ENCODE measurements at regions not wholly inside any gene's neighbourhood (a gene's known extent, or its start where the extent isn't known, plus 50 kb on each side); places are given as distances from the start of the nearest gene placed in this dataset.

DNA sequence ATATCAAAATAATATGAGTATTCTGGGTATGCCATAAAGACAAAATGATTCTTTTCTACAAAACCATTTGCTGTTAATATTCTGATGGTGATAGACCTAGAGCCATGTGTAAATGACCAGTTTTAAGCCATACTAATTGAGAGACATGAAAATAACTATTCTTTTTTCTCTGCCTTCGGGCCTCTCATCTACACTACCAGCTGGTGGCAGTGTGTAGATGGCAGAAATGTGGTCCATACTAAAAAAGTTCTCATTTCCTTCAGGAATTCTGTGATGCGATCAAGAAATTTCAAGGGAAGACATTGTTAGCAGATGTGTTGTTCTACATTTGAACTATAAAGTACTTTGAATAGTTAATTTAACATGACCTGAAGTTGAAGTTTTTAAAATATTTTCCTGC is 485.2 kb downstream of the TRIB2 start:
- TF ChIP-seq, protein P1, sequence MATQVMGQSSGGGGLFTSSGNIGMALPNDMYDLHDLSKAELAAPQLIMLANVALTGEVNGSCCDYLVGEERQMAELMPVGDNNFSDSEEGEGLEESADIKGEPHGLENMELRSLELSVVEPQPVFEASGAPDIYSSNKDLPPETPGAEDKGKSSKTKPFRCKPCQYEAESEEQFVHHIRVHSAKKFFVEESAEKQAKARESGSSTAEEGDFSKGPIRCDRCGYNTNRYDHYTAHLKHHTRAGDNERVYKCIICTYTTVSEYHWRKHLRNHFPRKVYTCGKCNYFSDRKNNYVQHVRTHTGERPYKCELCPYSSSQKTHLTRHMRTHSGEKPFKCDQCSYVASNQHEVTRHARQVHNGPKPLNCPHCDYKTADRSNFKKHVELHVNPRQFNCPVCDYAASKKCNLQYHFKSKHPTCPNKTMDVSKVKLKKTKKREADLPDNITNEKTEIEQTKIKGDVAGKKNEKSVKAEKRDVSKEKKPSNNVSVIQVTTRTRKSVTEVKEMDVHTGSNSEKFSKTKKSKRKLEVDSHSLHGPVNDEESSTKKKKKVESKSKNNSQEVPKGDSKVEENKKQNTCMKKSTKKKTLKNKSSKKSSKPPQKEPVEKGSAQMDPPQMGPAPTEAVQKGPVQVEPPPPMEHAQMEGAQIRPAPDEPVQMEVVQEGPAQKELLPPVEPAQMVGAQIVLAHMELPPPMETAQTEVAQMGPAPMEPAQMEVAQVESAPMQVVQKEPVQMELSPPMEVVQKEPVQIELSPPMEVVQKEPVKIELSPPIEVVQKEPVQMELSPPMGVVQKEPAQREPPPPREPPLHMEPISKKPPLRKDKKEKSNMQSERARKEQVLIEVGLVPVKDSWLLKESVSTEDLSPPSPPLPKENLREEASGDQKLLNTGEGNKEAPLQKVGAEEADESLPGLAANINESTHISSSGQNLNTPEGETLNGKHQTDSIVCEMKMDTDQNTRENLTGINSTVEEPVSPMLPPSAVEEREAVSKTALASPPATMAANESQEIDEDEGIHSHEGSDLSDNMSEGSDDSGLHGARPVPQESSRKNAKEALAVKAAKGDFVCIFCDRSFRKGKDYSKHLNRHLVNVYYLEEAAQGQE (IDR thresholded peaks at IDR 0.05; ENCODE audit: low read depth) = no peak
- TF ChIP-seq, protein P2, sequence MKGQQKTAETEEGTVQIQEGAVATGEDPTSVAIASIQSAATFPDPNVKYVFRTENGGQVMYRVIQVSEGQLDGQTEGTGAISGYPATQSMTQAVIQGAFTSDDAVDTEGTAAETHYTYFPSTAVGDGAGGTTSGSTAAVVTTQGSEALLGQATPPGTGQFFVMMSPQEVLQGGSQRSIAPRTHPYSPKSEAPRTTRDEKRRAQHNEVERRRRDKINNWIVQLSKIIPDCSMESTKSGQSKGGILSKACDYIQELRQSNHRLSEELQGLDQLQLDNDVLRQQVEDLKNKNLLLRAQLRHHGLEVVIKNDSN (IDR thresholded peaks at IDR 0.05) = no peak
- no peak for TF ChIP-seq YY1 (IDR thresholded peaks at IDR 0.05; ENCODE audit: low read depth)
- TF ChIP-seq CEBPB (IDR thresholded peaks at IDR 0.05) = no peak
- TF ChIP-seq, protein P3, sequence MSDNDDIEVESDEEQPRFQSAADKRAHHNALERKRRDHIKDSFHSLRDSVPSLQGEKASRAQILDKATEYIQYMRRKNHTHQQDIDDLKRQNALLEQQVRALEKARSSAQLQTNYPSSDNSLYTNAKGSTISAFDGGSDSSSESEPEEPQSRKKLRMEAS (IDR thresholded peaks at IDR 0.05) = no peak
- TF ChIP-seq EP300 (IDR thresholded peaks at IDR 0.05; ENCODE audit: borderline replicate concordance) = no peak
- TF ChIP-seq TAF1 (IDR thresholded peaks at IDR 0.05; ENCODE audit: low read depth) = no peak
- TF ChIP-seq ZBTB7A (IDR thresholded peaks at IDR 0.05; ENCODE audit: low read depth) = no peak
- TF ChIP-seq EGR1 (IDR thresholded peaks at IDR 0.05) = no peak

Data from Ishikawa (cell line).